Right lobe of liver (tissue), 4 donors: ENCODE measurements at regions not wholly inside any gene's neighbourhood (a gene's known extent, or its start where the extent isn't known, plus 50 kb on each side); places are given as distances from the start of the nearest gene placed in this dataset.

Source experiments
- POLR2A ChIP-seq: fragments of 450-650 bp; IDR thresholded peaks from one replicate; pipeline ENCODE4 v1.6.1; 2017; ENCODE audit warnings: antibody characterized with exemption, mild to moderate bottlenecking
- TF ChIP-seq, protein P1 (sequence below), 4 donors: fragments of 200-600 bp in 3 of 4; fragments of 450-650 bp in 1 of 4; IDR thresholded peaks; one replicate each; pipeline versions ENCODE4 v1.5.1 to v1.8.0; 2016 to 2022; ENCODE audit warnings: antibody characterized with exemption in 4 of 4, mild to moderate bottlenecking in 2 of 4
- donor health status: DM: no; HTN: no; CAD: no.
- donor health status: DM: no; HTN: no; CAD: no.
- donor health status: DM: no; HTN: yes; CAD: no.

GRCh38 chr3:180529778-180530177, 72.2 kb upstream of the TTC14 start:
- no peak for TF ChIP-seq POLR2A
- TF ChIP-seq, protein P1, sequence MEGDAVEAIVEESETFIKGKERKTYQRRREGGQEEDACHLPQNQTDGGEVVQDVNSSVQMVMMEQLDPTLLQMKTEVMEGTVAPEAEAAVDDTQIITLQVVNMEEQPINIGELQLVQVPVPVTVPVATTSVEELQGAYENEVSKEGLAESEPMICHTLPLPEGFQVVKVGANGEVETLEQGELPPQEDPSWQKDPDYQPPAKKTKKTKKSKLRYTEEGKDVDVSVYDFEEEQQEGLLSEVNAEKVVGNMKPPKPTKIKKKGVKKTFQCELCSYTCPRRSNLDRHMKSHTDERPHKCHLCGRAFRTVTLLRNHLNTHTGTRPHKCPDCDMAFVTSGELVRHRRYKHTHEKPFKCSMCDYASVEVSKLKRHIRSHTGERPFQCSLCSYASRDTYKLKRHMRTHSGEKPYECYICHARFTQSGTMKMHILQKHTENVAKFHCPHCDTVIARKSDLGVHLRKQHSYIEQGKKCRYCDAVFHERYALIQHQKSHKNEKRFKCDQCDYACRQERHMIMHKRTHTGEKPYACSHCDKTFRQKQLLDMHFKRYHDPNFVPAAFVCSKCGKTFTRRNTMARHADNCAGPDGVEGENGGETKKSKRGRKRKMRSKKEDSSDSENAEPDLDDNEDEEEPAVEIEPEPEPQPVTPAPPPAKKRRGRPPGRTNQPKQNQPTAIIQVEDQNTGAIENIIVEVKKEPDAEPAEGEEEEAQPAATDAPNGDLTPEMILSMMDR (IDR thresholded peaks at IDR 0.05): no peak
